ENCODE measurements at regions not wholly inside any gene's neighbourhood (a gene's known extent, or its start where the extent isn't known, plus 50 kb on each side); places are given as distances from the start of the nearest gene placed in this dataset.

DNA sequence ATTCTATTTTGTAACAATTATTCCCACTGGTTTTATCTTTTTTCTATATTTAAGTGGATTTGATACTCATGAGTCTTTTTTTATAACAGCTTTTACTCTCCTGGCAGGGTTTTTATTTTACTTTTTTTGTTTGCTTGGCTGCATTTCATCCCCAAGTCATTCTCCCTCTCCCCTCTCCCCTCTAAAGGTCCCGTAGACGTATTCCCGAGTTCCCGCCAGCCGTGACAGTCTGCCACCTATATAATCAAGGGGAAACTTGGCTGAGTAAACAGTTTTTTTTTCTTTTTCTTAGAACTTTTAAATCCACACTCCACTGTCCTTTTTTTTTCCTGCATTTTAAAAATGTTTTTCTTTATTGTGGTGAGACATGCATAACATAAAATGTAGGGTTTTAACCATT lies 433.1 kb upstream of the HS6ST1 start:
- POLR2A ChIA-PET = no interaction called here
- Histone ChIP-seq H3K36me3 (ENCODE audit: insufficient read depth, low read length) (no peaks in the 10 kb centered on the region), H3K27me3 (ENCODE audit: insufficient read depth, low read length, poor library complexity, severe bottlenecking) (no peaks in the 10 kb centered on the region), H3K9me3 (ENCODE audit: low read length) (no peaks in the 10 kb centered on the region), H3K4me3 (ENCODE audit: low read length) (no peak overlapping the region), H3K27ac (ENCODE audit: low read depth, low read length) (no peak overlapping the region), H3K4me1 (ENCODE audit: insufficient read depth, low read length) (no peaks in the 10 kb centered on the region)
- CTCF ChIA-PET = no interaction called here
- Mint-ChIP-seq H3K9me3 (peaks cover 0 to 2% (median 0%) of the 10 kb centered on the region in 5 donors), H3K4me1 (peaks cover 0 to 9% (median 3%) of the 10 kb centered on the region in 3 donors), H3K4me3 (no peak overlapping the region), H3K36me3 (no peaks in the 10 kb centered on the region), H3K27ac (no peak overlapping the region), H3K27me3 (peaks cover 5 to 19% of the 10 kb centered on the region in 2 donors)
- DNase-seq = no peak

DNA sequence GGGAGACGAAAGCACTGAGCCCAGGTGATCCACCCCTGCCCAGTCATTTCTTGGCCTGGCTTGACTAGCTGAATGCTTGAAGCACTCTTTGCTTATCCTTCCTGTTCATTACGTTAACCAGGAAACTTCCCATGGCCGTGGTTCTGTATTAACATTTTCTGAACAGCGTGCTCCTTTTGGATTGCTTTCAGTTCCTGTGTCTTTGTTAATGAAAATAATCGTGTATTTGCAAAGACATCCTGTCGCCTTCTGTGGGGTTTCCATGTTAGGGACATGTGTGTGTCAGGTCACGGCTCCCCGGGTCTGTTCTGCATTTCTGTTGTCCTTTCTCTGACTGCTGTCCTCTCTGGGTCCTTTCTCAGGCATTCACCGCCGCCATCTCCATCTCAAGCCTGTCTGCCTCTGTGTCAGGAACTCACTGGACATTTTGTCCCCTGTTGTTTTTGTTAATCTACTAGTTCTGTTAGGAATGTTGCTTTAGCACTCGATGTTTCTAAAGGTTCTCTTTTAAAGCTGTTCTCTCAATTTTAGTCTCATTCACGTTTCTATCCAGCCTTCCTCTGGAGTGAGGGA lies 434.1 kb upstream of the HS6ST1 start:
- DNase-seq = no peak
- no peak overlapping the region for H3K27ac Mint-ChIP-seq
- ChIA-PET POLR2A (no interaction called here), CTCF (no interaction called here)
- no peak overlapping the region for H3K4me3 Mint-ChIP-seq
- Histone ChIP-seq H3K4me1 (ENCODE audit: insufficient read depth, low read length) (no peaks in the 10 kb centered on the region), H3K36me3 (ENCODE audit: insufficient read depth, low read length) (no peaks in the 10 kb centered on the region), H3K27ac (ENCODE audit: low read depth, low read length) (no peak overlapping the region), H3K27me3 (ENCODE audit: insufficient read depth, low read length, poor library complexity, severe bottlenecking) (no peaks in the 10 kb centered on the region), H3K9me3 (ENCODE audit: low read length) (no peaks in the 10 kb centered on the region), H3K4me3 (ENCODE audit: low read length) (no peak overlapping the region)
- H3K27me3 Mint-ChIP-seq = peaks cover 5 to 25% of the 10 kb centered on the region in 2 donors
- H3K4me1 Mint-ChIP-seq = peaks cover 0 to 9% (median 3%) of the 10 kb centered on the region in 3 donors
- no peaks in the 10 kb centered on the region for H3K36me3 Mint-ChIP-seq
- peaks cover 0 to 2% (median 0%) of the 10 kb centered on the region in 5 donors for H3K9me3 Mint-ChIP-seq

DNA sequence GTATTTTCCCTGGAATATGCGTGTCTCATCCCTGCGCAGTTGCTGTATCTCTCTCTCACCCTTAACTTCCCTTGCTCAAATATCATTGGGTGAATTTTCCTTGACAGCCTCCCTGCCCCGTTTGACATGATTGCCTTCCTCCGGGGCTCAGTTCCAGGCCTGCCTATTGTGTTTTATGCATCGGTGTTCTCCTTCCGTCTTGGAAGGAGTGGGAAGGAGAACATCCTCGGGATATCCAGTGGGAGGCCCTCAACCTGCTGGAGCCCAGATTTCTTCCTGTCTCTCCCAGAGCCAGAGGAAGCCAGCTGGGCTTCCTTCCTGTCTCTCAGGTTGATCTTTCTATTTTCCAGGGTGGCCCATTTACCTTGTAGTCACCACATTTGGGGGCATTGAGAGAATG lies 434.7 kb upstream of the HS6ST1 start:
- CTCF ChIA-PET = no interaction called here
- no peaks in the 10 kb centered on the region for H3K9me3 ChIP-seq (ENCODE audit: low read length)
- no peak overlapping the region for H3K27ac ChIP-seq (ENCODE audit: low read depth, low read length)
- no peaks in the 10 kb centered on the region for H3K4me1 ChIP-seq (ENCODE audit: insufficient read depth, low read length)
- no peak for DNase-seq
- POLR2A ChIA-PET = no interaction called here
- H3K36me3 ChIP-seq (ENCODE audit: insufficient read depth, low read length) = no peaks in the 10 kb centered on the region
- H3K27me3 ChIP-seq (ENCODE audit: insufficient read depth, low read length, poor library complexity, severe bottlenecking) = no peaks in the 10 kb centered on the region
- Mint-ChIP-seq H3K27me3 (peaks cover 5 to 26% of the 10 kb centered on the region in 2 donors), H3K36me3 (no peaks in the 10 kb centered on the region), H3K4me3 (no peak overlapping the region), H3K9me3 (peaks cover 0 to 2% (median 0%) of the 10 kb centered on the region in 5 donors), H3K4me1 (peaks cover 0 to 9% (median 3%) of the 10 kb centered on the region in 3 donors), H3K27ac (no peak overlapping the region)
- no peak overlapping the region for H3K4me3 ChIP-seq (ENCODE audit: low read length)

DNA sequence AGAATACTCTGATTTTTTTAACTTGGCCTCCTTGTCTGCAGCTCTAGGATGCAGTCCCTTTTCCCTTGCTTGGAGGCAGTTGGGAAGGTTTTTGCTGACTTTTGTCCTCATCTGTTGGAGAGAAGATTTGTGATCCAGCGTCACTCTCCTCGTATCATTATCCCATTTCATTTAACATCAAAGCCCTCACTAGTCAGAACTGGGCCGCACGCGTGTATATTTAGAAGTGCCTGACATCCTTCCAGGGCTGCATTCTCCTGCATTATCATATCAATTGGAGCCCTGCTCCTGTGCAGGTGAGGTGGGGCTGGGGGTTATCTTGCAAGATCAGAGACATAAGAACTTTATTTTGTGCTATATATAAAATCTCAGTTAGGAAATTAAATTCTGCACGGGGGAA lies 435.1 kb upstream of the HS6ST1 start:
- CTCF ChIA-PET = no interaction called here

DNA sequence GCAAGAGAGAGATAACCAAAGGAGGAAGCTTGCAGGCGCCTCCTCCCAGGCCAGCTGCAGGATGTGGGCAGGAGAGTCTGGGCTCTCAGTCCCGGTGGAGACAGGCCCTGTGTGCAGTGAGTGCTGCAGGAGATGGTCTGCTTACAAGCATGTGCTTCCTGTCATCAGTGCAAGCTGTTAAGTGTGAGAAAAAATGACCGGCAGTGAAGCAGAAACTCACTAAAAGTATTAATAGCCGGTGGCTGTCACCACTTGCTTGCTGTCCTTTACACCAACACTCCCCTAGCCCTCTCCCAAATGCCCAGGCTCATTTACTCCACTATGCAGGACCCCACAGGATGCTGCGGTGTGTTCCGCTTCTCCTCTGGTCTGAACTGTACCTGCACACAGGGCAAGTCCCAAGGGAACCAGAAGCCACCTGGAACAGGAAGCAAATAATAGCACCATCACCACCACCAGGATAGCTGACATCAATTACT lies 435.6 kb upstream of the HS6ST1 start:
- ChIA-PET POLR2A (interaction anchor here (0.6 kb wide), 1 partner anchor 292 kb away, joined by 3 read pairs; no protein-coding TSS in a partner anchor), CTCF (interaction anchor here (1.2 kb wide), 1 partner anchor 10 kb away, joined by 3 read pairs; no protein-coding TSS in a partner anchor)
- no peaks in the 10 kb centered on the region for H3K9me3 ChIP-seq (ENCODE audit: low read length)
- Mint-ChIP-seq H3K9me3 (peaks cover 0 to 2% (median 0%) of the 10 kb centered on the region in 5 donors), H3K4me3 (no peak overlapping the region), H3K36me3 (no peaks in the 10 kb centered on the region), H3K27me3 (peaks cover 5 to 26% of the 10 kb centered on the region in 2 donors), H3K27ac (peak overlapping the region in 1 of 8 donors; percentile 25), H3K4me1 (peaks cover 0 to 9% (median 3%) of the 10 kb centered on the region in 3 donors)
- H3K36me3 ChIP-seq (ENCODE audit: insufficient read depth, low read length) = no peaks in the 10 kb centered on the region
- no peak overlapping the region for H3K27ac ChIP-seq (ENCODE audit: low read depth, low read length)
- H3K27me3 ChIP-seq (ENCODE audit: insufficient read depth, low read length, poor library complexity, severe bottlenecking) = no peaks in the 10 kb centered on the region
- no peaks in the 10 kb centered on the region for H3K4me1 ChIP-seq (ENCODE audit: insufficient read depth, low read length)
- H3K4me3 ChIP-seq (ENCODE audit: low read length) = no peak overlapping the region
- no peak for DNase-seq

More for the DNA sequence above, 435.1 kb upstream of the HS6ST1 start:
- peak overlapping the region in 1 of 8 donors; percentile 25 for H3K27ac Mint-ChIP-seq
- no peak for DNase-seq
- no peaks in the 10 kb centered on the region for H3K9me3 ChIP-seq (ENCODE audit: low read length)
- H3K9me3 Mint-ChIP-seq = peaks cover 0 to 2% (median 0%) of the 10 kb centered on the region in 5 donors
- no peaks in the 10 kb centered on the region for H3K36me3 Mint-ChIP-seq
- H3K4me3 Mint-ChIP-seq = no peak overlapping the region
- POLR2A ChIA-PET = no interaction called here
- no peak overlapping the region for H3K27ac ChIP-seq (ENCODE audit: low read depth, low read length)
- no peaks in the 10 kb centered on the region for H3K27me3 ChIP-seq (ENCODE audit: insufficient read depth, low read length, poor library complexity, severe bottlenecking)
- H3K27me3 Mint-ChIP-seq = peaks cover 5 to 26% of the 10 kb centered on the region in 2 donors
- H3K4me1 Mint-ChIP-seq = peaks cover 0 to 9% (median 3%) of the 10 kb centered on the region in 3 donors
- H3K4me3 ChIP-seq (ENCODE audit: low read length) = no peak overlapping the region
- no peaks in the 10 kb centered on the region for H3K4me1 ChIP-seq (ENCODE audit: insufficient read depth, low read length)
- H3K36me3 ChIP-seq (ENCODE audit: insufficient read depth, low read length) = no peaks in the 10 kb centered on the region

DNA sequence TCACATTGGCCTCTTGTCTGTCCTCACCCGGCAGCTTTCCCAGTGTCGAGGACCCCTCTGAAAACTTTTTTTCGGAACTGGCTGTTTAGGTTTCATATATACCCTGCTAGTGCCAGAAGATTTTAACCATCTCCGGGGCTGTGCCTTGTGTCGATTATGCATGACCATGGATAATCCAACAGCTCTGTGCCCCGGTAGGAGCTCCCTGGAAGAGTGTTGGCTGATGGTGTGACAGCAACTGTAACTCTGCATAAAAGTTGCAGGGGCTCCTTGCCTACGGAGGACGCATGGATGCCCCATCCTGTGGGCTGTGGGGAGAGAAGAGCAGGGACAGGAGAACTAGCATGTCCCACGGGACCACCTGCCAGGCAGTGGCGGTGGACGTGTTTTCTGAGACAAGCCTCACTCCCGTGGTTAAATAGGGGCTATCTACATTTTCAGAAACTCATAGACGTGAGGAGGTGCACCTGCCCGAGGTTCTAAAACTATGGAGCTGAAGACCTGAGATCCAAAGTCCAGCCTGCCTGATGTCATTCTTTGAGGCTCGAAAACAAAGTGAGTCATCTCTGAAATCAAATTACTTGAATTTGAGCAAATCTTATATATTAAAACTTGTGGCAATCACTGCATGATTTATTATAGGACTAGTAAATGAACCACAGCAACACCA lies 437.2 kb upstream of the HS6ST1 start:
- H3K4me3 Mint-ChIP-seq = peak overlapping the region in 1 of 7 donors; percentile 18
- CTCF ChIA-PET = interaction anchor here (1.2 kb wide), 1 partner anchor 8 kb away, joined by 3 read pairs; no protein-coding TSS in a partner anchor
- POLR2A ChIA-PET = no interaction called here
- peaks cover 7 to 26% of the 10 kb centered on the region in 2 donors for H3K27me3 Mint-ChIP-seq
- H3K36me3 ChIP-seq (ENCODE audit: insufficient read depth, low read length) = no peaks in the 10 kb centered on the region
- H3K4me3 ChIP-seq (ENCODE audit: low read length) = no peak overlapping the region
- no peaks in the 10 kb centered on the region for H3K9me3 ChIP-seq (ENCODE audit: low read length)
- no peak overlapping the region for H3K27ac Mint-ChIP-seq
- no peak for DNase-seq
- peaks cover 0 to 5% (median 0%) of the 10 kb centered on the region in 5 donors for H3K9me3 Mint-ChIP-seq
- no peaks in the 10 kb centered on the region for H3K36me3 Mint-ChIP-seq
- peaks cover 0 to 9% (median 3%) of the 10 kb centered on the region in 3 donors for H3K4me1 Mint-ChIP-seq
- no peak overlapping the region for H3K27ac ChIP-seq (ENCODE audit: low read depth, low read length)
- no peaks in the 10 kb centered on the region for H3K27me3 ChIP-seq (ENCODE audit: insufficient read depth, low read length, poor library complexity, severe bottlenecking)
- no peaks in the 10 kb centered on the region for H3K4me1 ChIP-seq (ENCODE audit: insufficient read depth, low read length)

DNA sequence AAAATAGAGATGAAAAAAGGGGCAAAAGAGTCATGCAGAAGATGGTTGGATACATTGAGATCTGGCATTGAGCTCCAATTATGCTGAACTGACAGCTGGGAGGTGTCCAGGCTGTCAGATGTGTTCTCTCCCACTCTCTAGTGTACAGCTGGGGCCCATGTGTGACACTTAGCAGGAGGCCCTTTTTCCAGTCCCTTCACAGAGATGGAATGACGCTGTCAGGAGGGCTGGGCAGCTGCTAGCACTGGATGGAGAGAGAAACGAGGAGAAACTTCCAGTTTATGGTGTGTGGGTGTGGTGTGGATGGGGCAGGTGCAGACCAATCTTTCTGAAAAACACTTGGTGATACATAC lies 437.7 kb upstream of the HS6ST1 start:
- Mint-ChIP-seq H3K4me3 (no peak overlapping the region), H3K9me3 (peaks cover 0 to 5% (median under 1%) of the 10 kb centered on the region in 5 donors), H3K36me3 (no peaks in the 10 kb centered on the region), H3K27me3 (peaks cover 7 to 26% of the 10 kb centered on the region in 2 donors), H3K4me1 (peaks cover 0 to 9% (median 3%) of the 10 kb centered on the region in 3 donors), H3K27ac (no peak overlapping the region)
- H3K27ac ChIP-seq (ENCODE audit: low read depth, low read length) = no peak overlapping the region
- H3K4me1 ChIP-seq (ENCODE audit: insufficient read depth, low read length) = no peaks in the 10 kb centered on the region
- CTCF ChIA-PET = no interaction called here
- no peaks in the 10 kb centered on the region for H3K36me3 ChIP-seq (ENCODE audit: insufficient read depth, low read length)
- no peak for DNase-seq
- H3K4me3 ChIP-seq (ENCODE audit: low read length) = no peak overlapping the region
- POLR2A ChIA-PET = no interaction called here
- H3K9me3 ChIP-seq (ENCODE audit: low read length) = no peaks in the 10 kb centered on the region
- no peaks in the 10 kb centered on the region for H3K27me3 ChIP-seq (ENCODE audit: insufficient read depth, low read length, poor library complexity, severe bottlenecking)

DNA sequence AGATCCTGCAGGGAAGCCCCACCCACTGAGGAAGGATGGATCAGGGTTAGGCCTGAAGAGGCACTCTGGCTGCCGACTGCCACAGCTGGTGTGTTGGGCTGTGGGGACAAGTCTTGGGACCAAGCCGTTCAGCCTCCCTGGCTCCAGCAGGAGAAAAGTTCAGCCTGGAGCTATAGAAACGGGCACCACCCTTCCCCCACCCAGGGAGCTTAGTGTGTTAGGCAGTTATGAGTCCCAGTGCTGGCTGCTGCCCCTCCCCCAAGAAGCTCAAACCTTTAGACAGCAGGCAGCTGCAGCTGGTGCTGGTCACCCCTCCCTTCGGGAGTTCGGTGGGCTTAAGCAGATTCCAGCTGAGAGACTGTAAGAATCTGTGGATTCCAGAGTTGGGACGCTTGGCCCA lies 447.1 kb upstream of the HS6ST1 start:
- CTCF ChIA-PET = no interaction called here
- peaks cover 11 to 12% of the 10 kb centered on the region in 2 donors for H3K27me3 Mint-ChIP-seq

More for the DNA sequence above, 447.1 kb upstream of the HS6ST1 start:
- no peaks in the 10 kb centered on the region for H3K36me3 Mint-ChIP-seq
- Histone ChIP-seq H3K27ac (ENCODE audit: low read depth, low read length) (no peak overlapping the region), H3K4me3 (ENCODE audit: low read length) (no peak overlapping the region), H3K36me3 (ENCODE audit: insufficient read depth, low read length) (no peaks in the 10 kb centered on the region), H3K9me3 (ENCODE audit: low read length) (no peaks in the 10 kb centered on the region), H3K4me1 (ENCODE audit: insufficient read depth, low read length) (no peaks in the 10 kb centered on the region), H3K27me3 (ENCODE audit: insufficient read depth, low read length, poor library complexity, severe bottlenecking) (no peaks in the 10 kb centered on the region)
- no peak for DNase-seq
- no peaks in the 10 kb centered on the region for H3K4me1 Mint-ChIP-seq
- H3K4me3 Mint-ChIP-seq = no peak overlapping the region
- H3K27ac Mint-ChIP-seq = no peak overlapping the region
- H3K9me3 Mint-ChIP-seq = peaks cover 9 to 25% (median 14%) of the 10 kb centered on the region in 5 donors
- POLR2A ChIA-PET = no interaction called here
